AG10803 (cell line): ENCODE measurements at regions not wholly inside any gene's neighbourhood (a gene's known extent, or its start where the extent isn't known, plus 50 kb on each side); places are given as distances from the start of the nearest gene placed in this dataset.

Experiments
- DNase-seq: peaks from one replicate; pipeline ENCODE4 v3.0.0; 2010; ENCODE audit warnings: low read depth
- H3K4me3 ChIP-seq: 2 replicates; pipeline ENCODE4 v1.5.1; 2011; ENCODE audit warnings: mild to moderate bottlenecking, low read length, control low read depth
- TF ChIP-seq, protein P1 (sequence below): conservative IDR thresholded peaks from 2 replicates; pipeline ENCODE4 v1.5.1; 2011; ENCODE audit warnings: mild to moderate bottlenecking, low read length, control low read depth, inconsistent platforms

DNA sequence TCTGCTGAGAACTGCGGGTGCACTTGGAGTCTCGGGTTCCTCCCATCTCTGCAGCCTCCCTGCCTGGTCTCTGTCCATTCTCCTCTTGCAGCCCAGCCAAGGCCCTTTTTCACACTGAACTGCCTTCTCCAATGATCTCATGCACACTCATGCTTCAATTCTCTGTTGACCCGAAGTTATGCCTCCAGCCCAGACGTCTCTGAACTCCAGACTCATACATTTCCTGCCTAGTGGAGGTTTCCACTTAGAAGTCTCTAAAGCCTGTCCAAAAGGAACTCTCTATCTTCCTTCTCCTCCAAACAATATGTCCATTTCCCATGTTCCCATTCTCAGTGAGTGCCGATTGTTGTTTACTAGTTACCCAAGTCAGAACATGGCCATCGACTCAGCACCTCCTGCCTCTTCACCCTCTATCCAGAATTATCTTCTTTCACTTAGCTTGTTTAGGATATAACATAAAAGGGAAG, 155.2 kb downstream of the IRS1 start:
- DNase-seq: peak; percentile 47
- no peak overlapping the region for H3K4me3 ChIP-seq
- TF ChIP-seq, protein P1, sequence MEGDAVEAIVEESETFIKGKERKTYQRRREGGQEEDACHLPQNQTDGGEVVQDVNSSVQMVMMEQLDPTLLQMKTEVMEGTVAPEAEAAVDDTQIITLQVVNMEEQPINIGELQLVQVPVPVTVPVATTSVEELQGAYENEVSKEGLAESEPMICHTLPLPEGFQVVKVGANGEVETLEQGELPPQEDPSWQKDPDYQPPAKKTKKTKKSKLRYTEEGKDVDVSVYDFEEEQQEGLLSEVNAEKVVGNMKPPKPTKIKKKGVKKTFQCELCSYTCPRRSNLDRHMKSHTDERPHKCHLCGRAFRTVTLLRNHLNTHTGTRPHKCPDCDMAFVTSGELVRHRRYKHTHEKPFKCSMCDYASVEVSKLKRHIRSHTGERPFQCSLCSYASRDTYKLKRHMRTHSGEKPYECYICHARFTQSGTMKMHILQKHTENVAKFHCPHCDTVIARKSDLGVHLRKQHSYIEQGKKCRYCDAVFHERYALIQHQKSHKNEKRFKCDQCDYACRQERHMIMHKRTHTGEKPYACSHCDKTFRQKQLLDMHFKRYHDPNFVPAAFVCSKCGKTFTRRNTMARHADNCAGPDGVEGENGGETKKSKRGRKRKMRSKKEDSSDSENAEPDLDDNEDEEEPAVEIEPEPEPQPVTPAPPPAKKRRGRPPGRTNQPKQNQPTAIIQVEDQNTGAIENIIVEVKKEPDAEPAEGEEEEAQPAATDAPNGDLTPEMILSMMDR: no peak

DNA sequence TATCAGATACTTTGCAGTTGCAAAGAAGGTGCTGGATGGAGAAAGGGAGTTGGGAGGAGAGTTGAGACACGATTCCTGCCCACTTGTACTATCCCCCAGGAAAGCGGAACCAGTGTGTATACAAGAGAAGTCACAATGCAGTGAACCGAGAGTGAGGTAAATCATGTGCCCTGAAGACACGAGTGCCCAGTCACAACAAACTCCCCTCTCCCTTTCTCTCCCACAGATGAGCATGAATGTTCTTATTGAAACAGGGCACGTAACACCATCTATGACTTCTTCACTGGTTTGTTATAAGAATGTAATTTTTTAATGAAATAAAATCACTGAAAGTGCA, 155.7 kb downstream of the IRS1 start:
- TF ChIP-seq, protein P1: no peak
- DNase-seq: no peak
- no peak overlapping the region for H3K4me3 ChIP-seq

DNA sequence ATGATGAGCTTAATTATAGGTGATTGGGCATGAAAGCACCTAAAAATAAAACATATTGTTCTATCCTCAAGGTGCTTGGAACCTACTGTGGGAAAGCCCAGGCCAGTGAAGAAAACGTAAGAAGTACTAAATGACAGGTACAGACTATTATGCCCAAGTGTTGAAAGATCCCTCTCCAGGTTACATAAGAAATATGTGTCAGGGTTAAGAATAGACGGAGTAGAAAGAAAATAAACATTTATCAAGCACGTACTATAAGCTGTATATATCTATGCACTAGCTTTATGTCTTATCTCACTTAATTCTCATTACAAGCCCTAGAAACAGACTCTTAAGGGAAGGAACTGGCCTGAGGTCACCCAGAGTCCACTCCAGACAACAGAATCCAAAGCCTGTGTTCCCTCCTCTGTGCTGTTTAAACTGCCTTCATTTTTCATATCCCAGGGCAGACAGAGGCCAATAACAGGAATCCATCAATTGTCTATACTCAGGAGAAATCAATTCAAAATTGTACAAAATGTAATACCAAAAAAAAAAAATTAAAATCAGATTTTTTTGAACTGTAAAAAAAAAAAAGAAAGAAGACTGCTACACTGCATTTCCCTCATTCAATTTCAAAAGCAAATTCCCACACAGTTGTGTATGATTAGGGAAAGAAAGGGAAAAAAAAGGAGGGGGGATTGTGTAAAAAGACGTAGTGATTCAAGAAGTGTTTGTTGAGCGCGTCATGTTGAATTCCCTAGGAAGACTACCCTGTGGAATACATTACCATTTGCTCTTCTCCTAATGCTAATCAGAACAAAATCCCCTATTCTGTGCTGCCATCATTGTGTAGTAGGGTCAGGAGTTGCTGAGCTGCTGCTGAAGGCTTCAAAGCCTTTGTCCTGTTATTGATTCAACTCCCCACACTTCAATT, 156.3 kb downstream of the IRS1 start:
- no peak for DNase-seq
- TF ChIP-seq, protein P1: no peak
- no peak overlapping the region for H3K4me3 ChIP-seq

- TF ChIP-seq, protein P1: no peak
- H3K4me3 ChIP-seq: no peak overlapping the region
- DNase-seq: no peak
Measured at GRCh38 chr2:226641008-226641407, 158.6 kb downstream of the IRS1 start.

DNA sequence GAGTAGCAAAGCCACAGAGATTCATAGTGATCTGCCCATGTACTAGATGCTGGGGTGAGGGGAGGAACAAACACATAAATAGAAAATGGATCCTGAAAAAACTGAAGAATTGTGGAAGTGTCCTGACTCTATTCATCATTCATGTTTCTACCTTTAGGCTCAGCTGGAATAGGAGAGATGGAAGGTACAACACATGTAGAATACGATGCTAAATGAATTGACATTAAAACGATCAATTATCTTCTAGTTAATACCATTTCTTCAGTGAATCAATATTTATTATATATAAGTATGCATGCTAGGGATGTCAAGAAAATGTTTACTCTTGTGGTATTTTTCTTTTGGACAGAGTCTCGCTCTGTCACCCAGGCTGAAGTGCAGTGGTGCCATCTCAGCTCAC, 159.1 kb downstream of the IRS1 start:
- DNase-seq: no peak
- H3K4me3 ChIP-seq: no peak overlapping the region
- TF ChIP-seq, protein P1: no peak

DNA sequence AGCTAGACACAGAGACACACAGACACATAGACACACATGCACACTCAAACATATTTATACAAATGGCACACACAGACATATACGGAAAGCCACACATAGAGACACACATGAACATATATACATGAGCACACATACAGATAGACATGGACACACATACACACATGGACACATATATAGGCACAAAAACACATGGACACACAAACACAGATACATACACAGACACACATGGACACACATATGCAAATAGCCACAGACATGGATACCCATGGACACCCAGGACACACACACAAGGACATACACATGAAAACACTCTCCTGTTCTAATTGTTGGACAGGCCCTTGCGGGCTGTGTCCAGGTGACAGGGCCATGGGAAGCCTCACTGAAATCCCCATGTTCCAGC, 160.1 kb downstream of the IRS1 start:
- no peak for DNase-seq

More for the DNA sequence above, 160.1 kb downstream of the IRS1 start:
- TF ChIP-seq, protein P1: no peak
- H3K4me3 ChIP-seq: no peak overlapping the region
